Pancreas (tissue), 10 donors: ENCODE measurements at regions not wholly inside any gene's neighbourhood (a gene's known extent, or its start where the extent isn't known, plus 50 kb on each side); places are given as distances from the start of the nearest gene placed in this dataset.
A peak's percentile ranks its signal among the peaks of the same experiment; 100 is the strongest.

Source experiments
- ATAC-seq, 4 donors: fragments of 200-7000 bp; cut with Tn5 transposase; one replicate each; pipeline versions ENCODE4 v1.8.0 to v1.9.1; 2020; ENCODE audit warnings: mild to moderate bottlenecking in 4 of 4, moderate library complexity in 4 of 4
- DNase-seq, 6 donors: peaks; one replicate each; pipeline ENCODE4 v3.0.0-alpha.2; 2020
- FAIRE-seq: peaks from 2 replicates; lab custom pipeline; 2012; peaks lifted over from hg19 to GRCh38; lab: Jason Lieb, UNC
- H3K27ac ChIP-seq, 4 donors: fragments of 200-600 bp; sonication (generic); 1 replicate in 3 of 4; 2 replicates in 1 of 4; pipeline versions ENCODE4 v1.5.0 to v1.8.0; 2020
- H3K27me3 ChIP-seq, 4 donors: fragments of 200-600 bp; one replicate each; pipeline ENCODE4 v1.8.0; 2021
- H3K36me3 ChIP-seq, 3 donors: fragments of 200-600 bp; sonication (generic) in 1 of 3; one replicate each; pipeline versions ENCODE4 v1.5.0 to v1.8.0; 2020 to 2021
- H3K4me1 ChIP-seq, 3 donors: fragments of 200-600 bp; one replicate each; pipeline ENCODE4 v1.8.0; 2021
- H3K4me3 ChIP-seq, 4 donors: fragments of 200-600 bp; sonication (generic) in 2 of 4; one replicate each; pipeline versions ENCODE4 v1.5.0 to v1.8.0; 2020 to 2021
- H3K9me3 ChIP-seq, 4 donors: fragments of 200-600 bp; one replicate each; pipeline ENCODE4 v1.8.0; 2021
- WGBS, 2 donors: extraction: QIAGEN DNeasy Blood & Tissue Kit; methylation state at CpG; one replicate each; pipeline ENCODE4 v1.1.7; 2013; 5-methylcytosine and 5-hydroxymethylcytosine counted together
- intact Hi-C, 3 donors: fragments of 100-400 bp; cut with DNase I; formaldehyde crosslinking; loops; one replicate each; pipeline versions ENCODE4 v1.11.1 to v1.14.2; 2022
- TF ChIP-seq, protein P1 (sequence below), 4 donors: fragments of 200-600 bp; sonication (generic) in 3 of 4; IDR thresholded peaks; one replicate each; pipeline versions ENCODE4 v1.5.0 to v1.8.0; 2021; ENCODE audit warnings: antibody characterized with exemption in 4 of 4
- donor health status: healthy with polysubstance abuse.
- donor health status: DM: no; HTN: no; CAD: no; lungs with moderate emphysema.
- donor health status: DM: no; HTN: no; CAD: no.
- donor health status: control.
- donor health status: control.
- donor health status: Bipolar disorder and iron deficiency.
- donor health status: DM: yes; HTN: yes; CAD: no.
- donor health status: DM: no; HTN: no; CAD: no.
- donor health status: DM: no; HTN: no; CAD: no.
- donor health status: DM: yes; HTN: yes; CAD: no.

- intact Hi-C loops, result no loop called here
- DNase-seq (no peak), FAIRE-seq (no peak), ATAC-seq (no peak)
- Histone ChIP-seq H3K9me3 (no peaks in the 10 kb centered on the region), H3K27ac (no peak overlapping the region), H3K27me3 (no peaks in the 10 kb centered on the region), H3K4me3 (no peak overlapping the region), H3K4me1 (no peaks in the 10 kb centered on the region), H3K36me3 (no peaks in the 10 kb centered on the region)
- TF ChIP-seq, protein P1, sequence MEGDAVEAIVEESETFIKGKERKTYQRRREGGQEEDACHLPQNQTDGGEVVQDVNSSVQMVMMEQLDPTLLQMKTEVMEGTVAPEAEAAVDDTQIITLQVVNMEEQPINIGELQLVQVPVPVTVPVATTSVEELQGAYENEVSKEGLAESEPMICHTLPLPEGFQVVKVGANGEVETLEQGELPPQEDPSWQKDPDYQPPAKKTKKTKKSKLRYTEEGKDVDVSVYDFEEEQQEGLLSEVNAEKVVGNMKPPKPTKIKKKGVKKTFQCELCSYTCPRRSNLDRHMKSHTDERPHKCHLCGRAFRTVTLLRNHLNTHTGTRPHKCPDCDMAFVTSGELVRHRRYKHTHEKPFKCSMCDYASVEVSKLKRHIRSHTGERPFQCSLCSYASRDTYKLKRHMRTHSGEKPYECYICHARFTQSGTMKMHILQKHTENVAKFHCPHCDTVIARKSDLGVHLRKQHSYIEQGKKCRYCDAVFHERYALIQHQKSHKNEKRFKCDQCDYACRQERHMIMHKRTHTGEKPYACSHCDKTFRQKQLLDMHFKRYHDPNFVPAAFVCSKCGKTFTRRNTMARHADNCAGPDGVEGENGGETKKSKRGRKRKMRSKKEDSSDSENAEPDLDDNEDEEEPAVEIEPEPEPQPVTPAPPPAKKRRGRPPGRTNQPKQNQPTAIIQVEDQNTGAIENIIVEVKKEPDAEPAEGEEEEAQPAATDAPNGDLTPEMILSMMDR (IDR thresholded peaks at IDR 0.05), result no peak
- WGBS, 2 donors, result 34 to 60% methylated on average over 2 of the region's 2 CpGs
Measured at GRCh38 chr11:81472646-81473045, 1261.0 kb downstream of the FAM181B start.

- no peaks in the 10 kb centered on the region for H3K4me1 ChIP-seq
- intact Hi-C loops, result no loop called here
- H3K27me3 ChIP-seq, result no peaks in the 10 kb centered on the region
Measured at GRCh38 chr11:81470446-81470845, 1263.2 kb downstream of the FAM181B start.

DNA sequence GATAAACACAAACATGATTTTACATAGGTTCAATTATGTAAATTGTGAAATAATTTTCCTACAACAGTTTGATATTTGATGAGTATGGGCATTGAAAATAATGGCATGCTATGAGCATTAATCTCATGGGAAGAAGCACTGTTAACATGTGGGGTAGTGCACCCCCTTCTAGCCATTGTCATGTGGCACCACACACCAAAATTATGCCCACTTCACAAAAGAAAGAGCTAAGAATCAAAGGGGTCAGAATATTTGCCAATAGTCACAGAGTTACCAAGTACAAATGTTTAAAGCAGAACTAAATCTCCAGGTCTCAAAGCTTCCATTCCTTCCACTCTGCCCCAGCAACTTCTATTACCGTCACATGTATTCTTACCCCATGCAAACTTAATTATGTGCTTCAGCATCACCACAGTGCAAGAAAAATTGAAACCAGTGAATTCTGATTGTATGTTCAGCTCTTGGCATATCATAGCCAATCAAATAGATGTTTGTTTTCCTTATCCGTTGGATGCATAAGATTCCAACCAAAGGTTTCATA lies 1273.8 kb downstream of the FAM181B start:
- ATAC-seq (no peak), DNase-seq (no peak), FAIRE-seq (no peak)
- Histone ChIP-seq H3K4me1 (no peaks in the 10 kb centered on the region), H3K36me3 (no peaks in the 10 kb centered on the region), H3K27ac (no peak overlapping the region), H3K4me3 (no peak overlapping the region), H3K27me3 (no peaks in the 10 kb centered on the region), H3K9me3 (no peaks in the 10 kb centered on the region)
- TF ChIP-seq, protein P1 (IDR thresholded peaks at IDR 0.05), result no peak
- WGBS, 2 donors, result 38 to 42% methylated on average over 2 of the region's 2 CpGs
- intact Hi-C loops, result no loop called here

More at GRCh38 chr11:81470446-81470845, 1263.2 kb downstream of the FAM181B start:
- Histone ChIP-seq H3K36me3 (no peaks in the 10 kb centered on the region), H3K9me3 (no peaks in the 10 kb centered on the region), H3K4me3 (no peak overlapping the region), H3K27ac (no peak overlapping the region)
- DNase-seq, result peak in 2 of 6 donors; percentile 30 to 42
- TF ChIP-seq, protein P1 (IDR thresholded peaks at IDR 0.05), result no peak
- no peak for ATAC-seq
- FAIRE-seq, result no peak
- 59 to 60% methylated on average over 3 of the region's 3 CpGs for WGBS, 2 donors

DNA sequence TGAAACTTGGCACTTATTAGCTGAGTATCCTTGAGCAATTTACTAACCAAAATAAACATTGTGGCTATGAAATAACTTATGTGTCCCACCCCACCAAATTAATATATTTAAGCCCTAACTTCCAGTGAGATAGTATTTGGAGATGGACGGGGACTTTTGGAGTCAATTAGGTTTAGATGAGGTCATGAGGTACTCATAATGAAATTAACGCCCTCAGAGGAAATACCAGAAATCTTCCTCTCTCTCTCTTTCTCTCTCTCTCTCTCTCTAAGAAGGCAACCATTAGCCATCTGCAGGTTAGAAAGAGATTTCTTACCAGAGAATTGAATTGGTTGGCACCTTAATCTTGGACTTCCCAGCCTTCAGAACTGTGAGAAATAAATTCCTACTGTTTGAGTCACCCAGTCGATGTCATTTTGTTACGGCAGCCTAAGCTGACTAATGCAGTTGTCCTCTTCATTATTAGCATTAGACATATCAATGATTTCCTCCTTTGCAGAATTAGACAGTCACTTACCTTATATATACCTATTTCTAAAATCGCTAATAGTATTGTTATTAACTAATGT lies 1284.0 kb downstream of the FAM181B start:
- intact Hi-C loops, result no loop called here
- no peak for ATAC-seq

DNA sequence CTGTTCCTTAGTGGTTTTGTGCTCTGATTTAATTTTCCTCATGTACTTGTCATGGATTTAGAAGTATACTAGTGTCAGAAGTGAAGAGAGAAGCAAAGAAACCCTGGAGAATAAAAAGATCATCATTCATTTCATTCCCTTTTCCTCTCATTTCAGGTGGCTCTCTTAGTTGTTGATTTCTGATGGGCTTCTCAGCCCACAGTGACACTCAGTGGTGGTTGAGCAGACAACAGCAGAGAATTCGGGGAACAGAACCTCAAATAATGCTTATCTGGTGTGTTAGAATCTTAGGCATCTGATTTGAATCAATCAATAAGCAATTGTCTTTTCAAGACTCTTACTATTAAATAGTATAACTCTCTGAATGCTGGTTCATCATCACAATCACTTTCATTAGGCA lies 1289.4 kb downstream of the FAM181B start:
- no peaks in the 10 kb centered on the region for H3K36me3 ChIP-seq
- TF ChIP-seq, protein P1 (IDR thresholded peaks at IDR 0.05), result no peak
- FAIRE-seq (no peak), DNase-seq (no peak), ATAC-seq (no peak)
- no peak overlapping the region for H3K27ac ChIP-seq
- H3K9me3 ChIP-seq, result no peaks in the 10 kb centered on the region
- whole genome bisulfite sequencing, 2 donors, result 28% methylated on average over 1 of the region's 1 CpG
- no peaks in the 10 kb centered on the region for H3K27me3 ChIP-seq
- H3K4me1 ChIP-seq, result no peaks in the 10 kb centered on the region
- intact Hi-C loops, result no loop called here
- no peak overlapping the region for H3K4me3 ChIP-seq

More for the DNA sequence above, 1284.0 kb downstream of the FAM181B start:
- Histone ChIP-seq H3K36me3 (no peaks in the 10 kb centered on the region), H3K27ac (no peak overlapping the region), H3K4me3 (no peak overlapping the region), H3K9me3 (no peaks in the 10 kb centered on the region), H3K4me1 (no peaks in the 10 kb centered on the region), H3K27me3 (no peaks in the 10 kb centered on the region)
- no peak for DNase-seq
- TF ChIP-seq, protein P1 (IDR thresholded peaks at IDR 0.05), result no peak
- WGBS, 2 donors, result 72 to 81% methylated on average over 5 of the region's 5 CpGs
- FAIRE-seq, result no peak
